IMR-90 (cell line): ENCODE measurements at regions not wholly inside any gene's neighbourhood (a gene's known extent, or its start where the extent isn't known, plus 50 kb on each side); places are given as distances from the start of the nearest gene placed in this dataset.

ENCODE experiments used
- ATAC-seq: fragments of 200-7000 bp; cut with Tn5 transposase; 2 replicates; pipeline ENCODE4 v1.9.1; 2020; ENCODE audit warnings: low read depth, mild to moderate bottlenecking, moderate library complexity
- BruUV-seq: library from RNA; stranded (reverse); fragments of 400-500 nt; replicated peaks from 2 replicates; lab custom pipeline; 2021; lab: Mats Ljungman, UMichigan
- CTCF ChIA-PET: fragments of 300-600 bp; formaldehyde crosslinking; extraction: SDS; loops from one replicate; lab custom pipeline; 2021; ENCODE audit warnings: antibody characterized with exemption; lab: Yijun Ruan, JAX
- POLR2A ChIA-PET: fragments of 300-600 bp; sonication (Branson Sonifier 250); formaldehyde crosslinking; loops from one replicate; lab custom pipeline; 2022; ENCODE audit warnings: antibody characterized with exemption; ENCODE audit not compliant: unreplicated experiment; lab: Charles Lee
- DNase-seq: peaks from one replicate; pipeline ENCODE4 v3.0.0; 2013
- H2AFZ ChIP-seq: replicated peaks from 2 replicates; pipeline ENCODE3; 2013; ENCODE audit warnings: low read length, mild to moderate bottlenecking; ENCODE audit not compliant: poor library complexity
- H2AK5ac ChIP-seq: 2 replicates; pipeline ENCODE4 v1.6.1; 2013; ENCODE audit warnings: low read depth, low read length, inconsistent platforms
- H2AK9ac ChIP-seq: replicated peaks from 2 replicates; pipeline ENCODE3; 2013; ENCODE audit warnings: mild to moderate bottlenecking, low read depth, low read length, moderate library complexity; ENCODE audit not compliant: poor library complexity
- H2BK120ac ChIP-seq: 2 replicates; pipeline ENCODE4 v1.6.1; 2013; ENCODE audit warnings: low read depth, low read length, inconsistent platforms
- H2BK15ac ChIP-seq: 3 replicates; pipeline ENCODE4 v1.6.1; 2013; ENCODE audit warnings: low read depth, low read length, inconsistent platforms
- H2BK20ac ChIP-seq: 2 replicates; pipeline ENCODE4 v1.6.1; 2013; ENCODE audit warnings: low read depth, mild to moderate bottlenecking, inconsistent platforms, low read length, moderate library complexity
- H2BK5ac ChIP-seq: 2 replicates; pipeline ENCODE4 v1.6.1; 2013; ENCODE audit warnings: mild to moderate bottlenecking, low read depth, low read length, inconsistent platforms; ENCODE audit not compliant: poor library complexity, severe bottlenecking
- H3K14ac ChIP-seq: replicated peaks from 2 replicates; pipeline ENCODE4 v1.6.1; 2013; ENCODE audit warnings: low read depth, low read length, inconsistent platforms
- H3K18ac ChIP-seq: 2 replicates; pipeline ENCODE4 v1.6.1; 2013; ENCODE audit warnings: low read depth, low read length, control low read depth
- H3K23ac ChIP-seq: 2 replicates; pipeline ENCODE4 v1.6.1; 2013; ENCODE audit warnings: low read depth, low read length, inconsistent platforms
- H3K27ac ChIP-seq: 2 replicates; pipeline ENCODE4 v1.5.1; 2013; ENCODE audit warnings: mild to moderate bottlenecking, control low read depth, low read length; ENCODE audit not compliant: insufficient read depth
- H3K27me3 ChIP-seq: 2 replicates; pipeline ENCODE4 v1.6.1; 2013; ENCODE audit warnings: low read length; ENCODE audit not compliant: control insufficient read depth, insufficient read depth
- H3K36me3 ChIP-seq: 2 replicates; pipeline ENCODE4 v1.6.1; 2013; ENCODE audit warnings: low read length, mixed read lengths; ENCODE audit not compliant: control insufficient read depth, insufficient read depth
- H3K4ac ChIP-seq: 2 replicates; pipeline ENCODE4 v1.6.1; 2013; ENCODE audit warnings: low read depth, low read length, inconsistent platforms
- H3K4me1 ChIP-seq: 2 replicates; pipeline ENCODE4 v1.6.1; 2013; ENCODE audit warnings: low read length, mixed read lengths; ENCODE audit not compliant: control insufficient read depth, insufficient read depth
- H3K4me2 ChIP-seq: 2 replicates; pipeline ENCODE4 v1.6.1; 2013; ENCODE audit warnings: low read depth, mild to moderate bottlenecking, control low read depth, low read length, moderate library complexity
- H3K4me3 ChIP-seq: 2 replicates; pipeline ENCODE4 v1.5.1; 2013; ENCODE audit warnings: low read depth, mild to moderate bottlenecking, control low read depth, low read length, moderate library complexity; ENCODE audit not compliant: insufficient read depth
- H3K56ac ChIP-seq: 2 replicates; pipeline ENCODE4 v1.6.1; 2013; ENCODE audit warnings: low read length, inconsistent platforms; ENCODE audit not compliant: insufficient read depth; ENCODE audit errors: extremely low read depth
- H3K79me1 ChIP-seq, 2 experiments: 2 replicates each; pipeline ENCODE4 v1.6.1; 2013; ENCODE audit warnings: low read length in 2 of 2, inconsistent platforms in 1 of 2, low read depth in 1 of 2
- H3K9ac ChIP-seq: 2 replicates; pipeline ENCODE4 v1.6.1; 2013; ENCODE audit warnings: low read depth, low read length, control low read depth
- H3K9me1 ChIP-seq: 2 replicates; pipeline ENCODE4 v1.6.1; 2013; ENCODE audit warnings: low read length, inconsistent platforms; ENCODE audit not compliant: insufficient read depth
- H3K9me3 ChIP-seq: 2 replicates; pipeline ENCODE4 v1.6.1; 2013; ENCODE audit warnings: low read length; ENCODE audit not compliant: control insufficient read depth, insufficient read depth
- H4K20me1 ChIP-seq: 2 replicates; pipeline ENCODE4 v1.6.1; 2013; ENCODE audit warnings: low read length, inconsistent platforms; ENCODE audit not compliant: insufficient read depth
- H4K5ac ChIP-seq: 2 replicates; pipeline ENCODE4 v1.6.1; 2013; ENCODE audit warnings: mild to moderate bottlenecking, low read depth, low read length, control low read depth
- H4K8ac ChIP-seq, 2 experiments: 2 replicates each; pipeline ENCODE4 v1.6.1; 2013; ENCODE audit warnings: low read depth in 2 of 2, low read length in 2 of 2, control low read depth in 1 of 2, inconsistent platforms in 1 of 2
- H4K91ac ChIP-seq: 2 replicates; pipeline ENCODE4 v1.6.1; 2013; ENCODE audit warnings: low read depth, low read length, inconsistent platforms; ENCODE audit not compliant: insufficient read depth
- BHLHE40 ChIP-seq: fragments of 150-350 bp; IDR thresholded peaks from 2 replicates; pipeline ENCODE4 v1.6.1; 2016; ENCODE audit warnings: mild to moderate bottlenecking, low read depth, low read length
- CEBPB ChIP-seq: IDR thresholded peaks from 2 replicates; pipeline ENCODE4 v1.6.1; 2012; ENCODE audit warnings: low read depth, low read length, improper control_type of control experiment
- CHD1 ChIP-seq: IDR thresholded peaks from 2 replicates; pipeline ENCODE4 v1.6.1; 2012; ENCODE audit warnings: low read depth, low read length, improper control_type of control experiment
- CTCF ChIP-seq: conservative IDR thresholded peaks from 2 replicates; pipeline ENCODE4 v1.5.1; 2012; ENCODE audit warnings: mild to moderate bottlenecking, low read depth, low read length, improper control_type of control experiment
- ELK1 ChIP-seq: fragments of 150-350 bp; IDR thresholded peaks from 2 replicates; pipeline ENCODE4 v1.6.1; 2016; ENCODE audit warnings: low read depth, mild to moderate bottlenecking, low read length, moderate library complexity, borderline replicate concordance
- FOS ChIP-seq: fragments of 150-350 bp; IDR thresholded peaks from 2 replicates; pipeline ENCODE4 v1.6.1; 2016; ENCODE audit warnings: low read depth, low read length
- MAFK ChIP-seq: IDR thresholded peaks from 2 replicates; pipeline ENCODE4 v1.6.1; 2012; ENCODE audit warnings: low read depth, low read length, improper control_type of control experiment
- MAZ ChIP-seq: IDR thresholded peaks from 2 replicates; pipeline ENCODE4 v1.6.1; 2012; ENCODE audit warnings: low read depth, mild to moderate bottlenecking, low read length, improper control_type of control experiment, moderate library complexity, borderline replicate concordance
- MXI1 ChIP-seq: IDR thresholded peaks from 2 replicates; pipeline ENCODE4 v1.6.1; 2012; ENCODE audit warnings: low read depth, mild to moderate bottlenecking, low read length, moderate library complexity, borderline replicate concordance
- NFE2L2 ChIP-seq: fragments of 150-350 bp; IDR thresholded peaks from 2 replicates; pipeline ENCODE4 v1.6.1; 2016; ENCODE audit warnings: low read depth, mild to moderate bottlenecking, low read length
- POLR2A ChIP-seq: IDR thresholded peaks from 2 replicates; pipeline ENCODE4 v1.6.1; 2012; ENCODE audit warnings: mild to moderate bottlenecking, low read depth, low read length
- RAD21 ChIP-seq: IDR thresholded peaks from 2 replicates; pipeline ENCODE4 v1.6.1; 2012; ENCODE audit warnings: low read length, improper control_type of control experiment
- RCOR1 ChIP-seq: IDR thresholded peaks from 2 replicates; pipeline ENCODE4 v1.6.1; 2012; ENCODE audit warnings: mild to moderate bottlenecking, low read length, improper control_type of control experiment; ENCODE audit not compliant: insufficient replicate concordance
- RFX5 ChIP-seq: IDR thresholded peaks from 2 replicates; pipeline ENCODE4 v1.8.0; 2012; ENCODE audit warnings: low read depth, mild to moderate bottlenecking, low read length, moderate library complexity
- SMC3 ChIP-seq: fragments of 150-350 bp; IDR thresholded peaks from 2 replicates; pipeline ENCODE4 v1.6.1; 2016; ENCODE audit warnings: low read depth, mild to moderate bottlenecking, antibody characterized with exemption, low read length, moderate library complexity
- USF2 ChIP-seq: fragments of 150-350 bp; IDR thresholded peaks from 2 replicates; pipeline ENCODE4 v1.6.1; 2017; ENCODE audit warnings: mild to moderate bottlenecking, antibody characterized with exemption, low read length, low read depth
- WGBS, 2 experiments: methylation state at CpG; one replicate each; pipeline versions ENCODE4 v1.1.5 to v1.1.7; 2013; ENCODE audit warnings: missing lambda C conversion rate in 2 of 2; ENCODE audit not compliant: insufficient read length in 1 of 2; ENCODE audit errors: extremely low coverage in 2 of 2; 5-methylcytosine and 5-hydroxymethylcytosine counted together
- dilution Hi-C: fragments of 300-500 bp; cut with HindIII; formaldehyde crosslinking; loops from one replicate; pipeline ENCODE4 v1.14.3; 2018; ENCODE audit warnings: low sequenced_read_pairs; ENCODE audit not compliant: unreplicated experiment
- in situ Hi-C: fragments of 300-500 bp; cut with MboI; formaldehyde crosslinking; loops from 3 replicates; pipeline ENCODE4 v1.14.3; 2019; ENCODE audit warnings: low sequenced_read_pairs, inconsistent platforms, mixed read lengths
- intact Hi-C: fragments of 100-400 bp; cut with micrococcal nuclease; formaldehyde crosslinking; loops from 2 replicates; pipeline ENCODE4 v1.10.0; 2022

GRCh38 chr2:9762164-9762563, 81.1 kb upstream of the TAF1B start:
- ChIA-PET CTCF (no interaction called here), POLR2A (no interaction called here)
- ATAC-seq (no peak), DNase-seq (no peak)
- H3K18ac ChIP-seq = no peak overlapping the region
- H3K79me1 ChIP-seq = no peaks in the 10 kb centered on the region
- H3K36me3 ChIP-seq = no peaks in the 10 kb centered on the region
- no peak overlapping the region for H3K23ac ChIP-seq
- BruUV-seq = no TSS peak
- no peak overlapping the region for H3K27ac ChIP-seq
- H4K5ac ChIP-seq = no peak overlapping the region
- peaks cover 4% of the 10 kb centered on the region for H3K4me1 ChIP-seq
- H4K8ac ChIP-seq = no peak overlapping the region
- H4K91ac ChIP-seq = no peak overlapping the region
- no peak overlapping the region for H2BK15ac ChIP-seq
- no peak overlapping the region for H3K4me3 ChIP-seq
- dilution Hi-C loops (no loop called here), in situ Hi-C loops (no loop called here), intact Hi-C loops (no loop called here)
- H3K14ac ChIP-seq = no peak overlapping the region
- H2AK9ac ChIP-seq = no peak overlapping the region
- 50% methylated on average over 1 of the region's 5 CpGs; no CpG with 5 or more reads in 1 of the 2 experiments for WGBS, 2 experiments
- no peak overlapping the region for H3K4me2 ChIP-seq
- no peak overlapping the region for H2BK120ac ChIP-seq
- no peak overlapping the region for H3K56ac ChIP-seq
- no peak overlapping the region for H3K4ac ChIP-seq
- no peaks in the 10 kb centered on the region for H3K9me3 ChIP-seq
- no peak overlapping the region for H2AFZ ChIP-seq
- no peaks in the 10 kb centered on the region for H3K9me1 ChIP-seq
- H3K9ac ChIP-seq = no peak overlapping the region
- H3K27me3 ChIP-seq = peaks cover 12% of the 10 kb centered on the region
- H2BK20ac ChIP-seq = no peak overlapping the region
- H4K20me1 ChIP-seq = no peaks in the 10 kb centered on the region
- H2BK5ac ChIP-seq = no peak overlapping the region
- no peak overlapping the region for H2AK5ac ChIP-seq
- TF ChIP-seq CTCF (no peak), MAFK (no peak), CHD1 (no peak), RAD21 (no peak), CEBPB (no peak), USF2 (no peak), BHLHE40 (no peak), POLR2A (no peak), ELK1 (no peak), RFX5 (no peak), MAZ (no peak), FOS (no peak), NFE2L2 (no peak), SMC3 (no peak), RCOR1 (no peak), MXI1 (no peak)
